HEK293T (cell line): ENCODE measurements at regions not wholly inside any gene's neighbourhood (a gene's known extent, or its start where the extent isn't known, plus 50 kb on each side); places are given as distances from the start of the nearest gene placed in this dataset.
"Not testable (repeated sequence)": the region's sequence is repeated elsewhere in the genome, so short reads cannot be mapped to it uniquely, and the experiment has no call there.

Experiments
- CTCF ChIA-PET: fragments of 350-600 bp; formaldehyde crosslinking; extraction: SDS; loops from one replicate; lab custom pipeline; 2021; ENCODE audit warnings: antibody characterized with exemption, inconsistent platforms; lab: Yijun Ruan, JAX
- POLR2A ChIA-PET: fragments of 350-600 bp; formaldehyde crosslinking; extraction: SDS; loops from one replicate; lab custom pipeline; 2020; ENCODE audit warnings: antibody characterized with exemption, inconsistent platforms; lab: Yijun Ruan, JAX
- DNase-seq: peaks from one replicate; pipeline ENCODE4 v3.0.0; 2012; ENCODE audit warnings: mixed read lengths; ENCODE audit errors: extremely low spot score
- ARNT ChIP-seq: fragments of 450-650 bp; IDR thresholded peaks from 2 replicates; pipeline ENCODE4 v1.6.1; 2017; ENCODE audit warnings: mild to moderate bottlenecking
- BHLHE40 ChIP-seq: fragments of 450-650 bp; IDR thresholded peaks from 2 replicates; pipeline ENCODE4 v1.6.1; 2016; ENCODE audit warnings: mild to moderate bottlenecking, moderate library complexity, borderline replicate concordance
- CTBP1 ChIP-seq: fragments of 450-650 bp; IDR thresholded peaks from 2 replicates; pipeline ENCODE4 v1.6.1; 2016; ENCODE audit warnings: borderline replicate concordance
- ELF4 ChIP-seq: fragments of 450-650 bp; IDR thresholded peaks from 2 replicates; pipeline ENCODE4 v1.6.1; 2017; ENCODE audit warnings: antibody characterized with exemption
- FOXA1 ChIP-seq: fragments of 450-650 bp; IDR thresholded peaks from 2 replicates; pipeline ENCODE4 v1.6.1; 2016; ENCODE audit warnings: mild to moderate bottlenecking
- FOXK2 ChIP-seq: fragments of 450-650 bp; IDR thresholded peaks from 2 replicates; pipeline ENCODE4 v1.6.1; 2016; ENCODE audit warnings: mild to moderate bottlenecking
- FOXM1 ChIP-seq: fragments of 450-650 bp; IDR thresholded peaks from 2 replicates; pipeline ENCODE4 v1.6.1; 2017; ENCODE audit warnings: mild to moderate bottlenecking, borderline replicate concordance
- HDGF ChIP-seq: fragments of 450-650 bp; IDR thresholded peaks from 2 replicates; pipeline ENCODE4 v1.6.1; 2017; ENCODE audit warnings: antibody characterized with exemption, borderline replicate concordance
- L3MBTL2 ChIP-seq: fragments of 450-650 bp; conservative IDR thresholded peaks from 2 replicates; pipeline ENCODE4 v1.6.1; 2016; ENCODE audit warnings: mild to moderate bottlenecking
- LEF1 ChIP-seq: fragments of 450-650 bp; IDR thresholded peaks from 2 replicates; pipeline ENCODE4 v1.6.1; 2017; ENCODE audit warnings: mild to moderate bottlenecking, borderline replicate concordance
- NFRKB ChIP-seq: fragments of 450-650 bp; IDR thresholded peaks from 2 replicates; pipeline ENCODE4 v1.6.1; 2016; ENCODE audit warnings: mild to moderate bottlenecking, moderate library complexity
- PKNOX1 ChIP-seq: fragments of 450-650 bp; IDR thresholded peaks from 2 replicates; pipeline ENCODE4 v1.6.1; 2016
- SP1 ChIP-seq: fragments of 450-650 bp; IDR thresholded peaks from 2 replicates; pipeline ENCODE4 v1.6.1; 2017
- SUZ12 ChIP-seq: fragments of 450-650 bp; IDR thresholded peaks from 2 replicates; pipeline ENCODE4 v1.6.1; 2016; ENCODE audit warnings: mild to moderate bottlenecking
- TARDBP ChIP-seq: fragments of 450-650 bp; IDR thresholded peaks from 2 replicates; pipeline ENCODE4 v1.6.1; 2016
- ZNF384 ChIP-seq: fragments of 450-650 bp; IDR thresholded peaks from 2 replicates; pipeline ENCODE4 v1.6.1; 2016

GRCh38 chr2:234392041-234392615 is 104.8 kb downstream of the ARL4C start:
- ChIA-PET POLR2A (interaction anchor here (0.6 kb wide), 1 partner anchor 21 kb away, joined by 3 read pairs; no protein-coding TSS in a partner anchor), CTCF (no interaction called here)
- TF ChIP-seq SP1: no peak
- DNase-seq: no peak

GRCh38 chr2:234391625-234392024 is 105.3 kb downstream of the ARL4C start:
- ChIA-PET POLR2A (interaction anchor here (0.6 kb wide), 1 partner anchor 21 kb away, joined by 3 read pairs; no protein-coding TSS in a partner anchor), CTCF (no interaction called here)
- DNase-seq: no peak
- TF ChIP-seq NFRKB (no peak), FOXK2 (no peak), PKNOX1 (no peak), BHLHE40 (no peak), SP1 (no peak), TARDBP (no peak), SUZ12 (no peak), FOXM1 (no peak), CTBP1 (no peak)

- POLR2A ChIA-PET, DNase-seq, CTCF ChIA-PET: not testable (repeated sequence)
Measured at GRCh38 chr2:234389661-234390060, 107.2 kb downstream of the ARL4C start.

- CTCF ChIA-PET: no interaction called here
- DNase-seq: no peak
- POLR2A ChIA-PET: no interaction called here
- TF ChIP-seq ARNT: no peak
- TF ChIP-seq SUZ12: no peak
- no peak for TF ChIP-seq SP1
- no peak for TF ChIP-seq CTBP1
- TF ChIP-seq HDGF: no peak
- TF ChIP-seq ZNF384: no peak
- no peak for TF ChIP-seq L3MBTL2
- TF ChIP-seq NFRKB: no peak
- no peak for TF ChIP-seq FOXA1
- no peak for TF ChIP-seq ELF4
- TF ChIP-seq BHLHE40: no peak
- TF ChIP-seq PKNOX1: no peak
- no peak for TF ChIP-seq LEF1
Measured at GRCh38 chr2:234388591-234388990, 108.3 kb downstream of the ARL4C start.

- POLR2A ChIA-PET: no interaction called here
- no peak for DNase-seq
- CTCF ChIA-PET: no interaction called here
- TF ChIP-seq PKNOX1 (no peak), FOXM1 (no peak), BHLHE40 (no peak), NFRKB (no peak), HDGF (no peak), SP1 (no peak), L3MBTL2 (no peak), FOXK2 (no peak), ELF4 (no peak), TARDBP (no peak), ZNF384 (no peak), SUZ12 (no peak), LEF1 (no peak), CTBP1 (no peak), ARNT (no peak), FOXA1 (no peak)
Measured at GRCh38 chr2:234386971-234387370, 109.9 kb downstream of the ARL4C start.

- POLR2A ChIA-PET: no interaction called here
- CTCF ChIA-PET: no interaction called here
- TF ChIP-seq HDGF: no peak
- TF ChIP-seq FOXM1: no peak
- no peak for TF ChIP-seq FOXK2
- no peak for TF ChIP-seq BHLHE40
- no peak for TF ChIP-seq ARNT
- no peak for TF ChIP-seq ZNF384
- no peak for TF ChIP-seq FOXA1
- TF ChIP-seq SP1: no peak
- no peak for TF ChIP-seq PKNOX1
- no peak for TF ChIP-seq TARDBP
- no peak for TF ChIP-seq L3MBTL2
- no peak for TF ChIP-seq NFRKB
- TF ChIP-seq SUZ12: no peak
- TF ChIP-seq ELF4: no peak
- no peak for TF ChIP-seq CTBP1
- no peak for DNase-seq
Measured at GRCh38 chr2:234382131-234382530, 114.8 kb downstream of the ARL4C start.

GRCh38 chr2:234378958-234379357 is 117.9 kb downstream of the ARL4C start:
- CTCF ChIA-PET, DNase-seq: not testable (repeated sequence)
- POLR2A ChIA-PET: interaction anchor here (1.5 kb wide), 1 partner anchor 10 kb away, joined by 7 read pairs; no protein-coding TSS in a partner anchor
